Gastroesophageal sphincter (tissue), 4 donors: ENCODE measurements at regions not wholly inside any gene's neighbourhood (a gene's known extent, or its start where the extent isn't known, plus 50 kb on each side); places are given as distances from the start of the nearest gene placed in this dataset.

Source experiments
- ATAC-seq: fragments of 150-250 bp; one replicate; pipeline ENCODE4 v1.9.1; 2016; ENCODE audit warnings: mild to moderate bottlenecking, moderate library complexity
- H3K27ac ChIP-seq, 4 donors: fragments of 200-600 bp; sonication (generic) in 3 of 4; 1 replicate in 3 of 4; 2 replicates in 1 of 4; pipeline ENCODE4 v1.5.1; 2016 to 2019
- H3K27me3 ChIP-seq: fragments of 200-600 bp; sonication (generic); one replicate; pipeline ENCODE4 v1.5.1; 2019
- H3K36me3 ChIP-seq, 2 donors: fragments of 200-600 bp; sonication (generic); one replicate each; pipeline ENCODE4 v1.5.1; 2019; ENCODE audit warnings: control low read depth in 1 of 2
- H3K4me1 ChIP-seq, 3 donors: fragments of 200-600 bp; sonication (generic); 1 replicate in 2 of 3; 2 replicates in 1 of 3; pipeline ENCODE4 v1.5.1; 2016 to 2019; ENCODE audit warnings: control low read depth in 2 of 3
- H3K4me3 ChIP-seq, 2 donors: fragments of 200-600 bp; sonication (generic); one replicate each; pipeline ENCODE4 v1.5.1; 2019; ENCODE audit warnings: mild to moderate bottlenecking in 1 of 2, moderate library complexity in 1 of 2
- H3K9me3 ChIP-seq, 3 donors: fragments of 200-600 bp; sonication (generic); one replicate each; pipeline ENCODE4 v1.5.1; 2017 to 2019; ENCODE audit warnings: control low read depth in 2 of 3
- EP300 ChIP-seq: sonication (generic); formaldehyde crosslinking; IDR thresholded peaks from one replicate; pipeline ENCODE4 v1.6.1; 2017; ENCODE audit warnings: antibody characterized with exemption, mild to moderate bottlenecking
- POLR2A ChIP-seq, 2 donors: fragments of 450-650 bp; IDR thresholded peaks; one replicate each; pipeline ENCODE4 v1.6.1; 2017; ENCODE audit warnings: antibody characterized with exemption in 2 of 2, mild to moderate bottlenecking in 2 of 2, moderate library complexity in 1 of 2
- POLR2AphosphoS5 ChIP-seq: sonication (generic); formaldehyde crosslinking; IDR thresholded peaks from one replicate; pipeline ENCODE4 v1.6.1; 2017; ENCODE audit warnings: antibody characterized with exemption
- WGBS, 2 donors: methylation state at CpG; one replicate each; pipeline ENCODE4 v1.1.5; 2018; ENCODE audit warnings: low coverage in 1 of 2; 5-methylcytosine and 5-hydroxymethylcytosine counted together
- TF ChIP-seq, protein P1 (sequence below), 4 experiments: fragments of 200-600 bp in 2 of 4; fragments of 450-650 bp in 2 of 4; sonication (generic) in 1 of 4; IDR thresholded peaks; one replicate each; pipeline ENCODE4 v1.5.1; 2017 to 2019; ENCODE audit warnings: antibody characterized with exemption in 4 of 4, mild to moderate bottlenecking in 2 of 4, moderate library complexity in 2 of 4

DNA sequence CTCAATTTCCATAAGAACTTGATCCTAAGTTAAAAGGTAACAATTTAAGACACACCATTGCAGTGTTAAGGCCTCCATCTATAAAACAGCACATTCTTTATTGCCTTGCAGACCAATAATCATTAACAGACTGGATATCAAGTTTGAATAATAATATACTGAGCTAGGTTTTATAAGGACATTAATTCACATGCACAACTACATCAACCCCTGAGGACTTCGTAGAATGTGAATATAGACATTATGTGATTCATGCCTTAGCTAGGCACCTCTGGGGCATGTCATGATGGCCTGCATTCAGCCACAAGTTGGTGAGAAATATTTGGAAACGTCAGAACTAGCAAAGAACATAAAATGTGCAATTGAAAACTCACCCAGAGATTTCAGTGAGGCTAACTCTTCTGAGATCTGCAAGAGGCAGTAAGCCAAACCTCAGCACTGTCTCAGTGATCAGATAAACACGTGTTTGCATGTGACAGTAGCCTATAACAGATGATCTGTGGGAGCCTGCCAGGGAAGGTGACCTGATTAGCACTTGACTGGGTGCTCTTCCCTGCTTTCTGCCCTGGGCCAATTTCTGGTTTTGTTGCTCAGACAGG lies 492.2 kb downstream of the FLRT2 start:
- Histone ChIP-seq H3K27me3 (no peaks in the 10 kb centered on the region), H3K27ac (no peak overlapping the region), H3K36me3 (no peaks in the 10 kb centered on the region), H3K9me3 (no peaks in the 10 kb centered on the region), H3K4me3 (no peak overlapping the region), H3K4me1 (no peaks in the 10 kb centered on the region)
- 29 to 32% methylated on average over 3 of the region's 3 CpGs for WGBS, 2 donors
- no peak for ATAC-seq
- no peak for TF ChIP-seq POLR2AphosphoS5
- TF ChIP-seq, protein P1, sequence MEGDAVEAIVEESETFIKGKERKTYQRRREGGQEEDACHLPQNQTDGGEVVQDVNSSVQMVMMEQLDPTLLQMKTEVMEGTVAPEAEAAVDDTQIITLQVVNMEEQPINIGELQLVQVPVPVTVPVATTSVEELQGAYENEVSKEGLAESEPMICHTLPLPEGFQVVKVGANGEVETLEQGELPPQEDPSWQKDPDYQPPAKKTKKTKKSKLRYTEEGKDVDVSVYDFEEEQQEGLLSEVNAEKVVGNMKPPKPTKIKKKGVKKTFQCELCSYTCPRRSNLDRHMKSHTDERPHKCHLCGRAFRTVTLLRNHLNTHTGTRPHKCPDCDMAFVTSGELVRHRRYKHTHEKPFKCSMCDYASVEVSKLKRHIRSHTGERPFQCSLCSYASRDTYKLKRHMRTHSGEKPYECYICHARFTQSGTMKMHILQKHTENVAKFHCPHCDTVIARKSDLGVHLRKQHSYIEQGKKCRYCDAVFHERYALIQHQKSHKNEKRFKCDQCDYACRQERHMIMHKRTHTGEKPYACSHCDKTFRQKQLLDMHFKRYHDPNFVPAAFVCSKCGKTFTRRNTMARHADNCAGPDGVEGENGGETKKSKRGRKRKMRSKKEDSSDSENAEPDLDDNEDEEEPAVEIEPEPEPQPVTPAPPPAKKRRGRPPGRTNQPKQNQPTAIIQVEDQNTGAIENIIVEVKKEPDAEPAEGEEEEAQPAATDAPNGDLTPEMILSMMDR (IDR thresholded peaks at IDR 0.05) = no peak
- TF ChIP-seq POLR2A (IDR thresholded peaks at IDR 0.05) = no peak
- TF ChIP-seq EP300 = no peak

DNA sequence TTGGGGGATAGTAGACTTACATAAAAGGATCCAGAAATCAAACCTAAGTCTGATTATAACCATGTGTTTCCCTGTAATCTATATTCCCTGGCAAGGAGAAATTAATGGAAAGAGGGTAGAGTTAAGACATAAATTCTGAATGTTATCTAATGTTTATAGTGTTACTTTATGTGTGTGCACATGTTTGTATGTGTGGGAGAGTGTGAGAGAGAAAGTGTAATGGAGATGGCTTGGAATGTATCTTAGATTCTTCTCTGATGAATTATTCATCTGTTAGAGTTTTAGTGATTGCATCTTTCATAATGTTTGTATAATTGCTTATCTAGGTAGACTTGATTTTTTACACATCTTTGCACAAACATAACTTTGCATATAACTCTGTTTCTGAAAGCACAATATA lies 490.9 kb downstream of the FLRT2 start:
- TF ChIP-seq, protein P1 (IDR thresholded peaks at IDR 0.05) = no peak
- no peak for TF ChIP-seq EP300
- TF ChIP-seq POLR2AphosphoS5 = no peak
- TF ChIP-seq POLR2A (IDR thresholded peaks at IDR 0.05) = no peak
- Histone ChIP-seq H3K9me3 (no peaks in the 10 kb centered on the region), H3K27ac (no peak overlapping the region), H3K4me3 (no peak overlapping the region), H3K36me3 (no peaks in the 10 kb centered on the region), H3K27me3 (no peaks in the 10 kb centered on the region), H3K4me1 (no peaks in the 10 kb centered on the region)
- no peak for ATAC-seq

DNA sequence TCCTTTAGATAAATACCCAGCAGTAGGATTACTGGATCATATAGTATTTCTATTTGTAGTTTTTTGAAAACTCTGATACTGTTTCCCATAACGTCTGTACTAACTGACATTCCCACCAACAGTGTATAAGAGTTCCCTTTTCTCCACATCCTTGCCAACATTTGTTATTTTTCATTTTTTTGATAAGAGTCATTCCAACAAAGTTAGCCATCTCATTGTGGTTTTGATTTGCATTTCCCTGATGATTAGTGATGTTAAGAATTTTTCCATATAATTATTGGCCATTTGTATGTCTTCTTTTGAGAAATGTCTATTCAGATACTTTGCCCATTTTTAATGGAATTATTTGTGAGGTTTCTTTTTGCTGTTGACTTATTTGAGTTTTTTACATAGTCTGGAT lies 486.0 kb downstream of the FLRT2 start:
- 45 to 57% methylated on average over 1 of the region's 1 CpG for WGBS, 2 donors
- no peak for ATAC-seq
- H3K4me3 ChIP-seq = no peak overlapping the region

DNA sequence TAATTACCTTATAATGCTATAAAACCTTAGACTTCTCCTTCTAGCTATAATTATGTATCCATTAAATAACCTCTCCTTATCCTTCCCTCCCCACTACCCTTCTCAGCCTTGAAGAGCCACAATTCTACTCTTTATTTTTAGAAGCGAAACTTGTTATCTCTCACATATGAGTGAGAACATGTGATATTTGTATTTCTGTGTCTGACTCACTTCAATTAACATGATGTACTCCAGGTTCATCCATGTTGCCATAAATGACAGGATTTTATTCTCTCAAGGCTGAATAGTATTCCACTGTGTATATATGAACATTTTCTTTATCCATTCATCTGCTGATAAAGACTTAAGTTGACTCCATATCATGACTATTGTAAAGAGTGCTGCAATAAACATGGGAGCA lies 485.6 kb downstream of the FLRT2 start:
- ATAC-seq = no peak
- 67 to 85% methylated on average over 1 of the region's 1 CpG for WGBS, 2 donors
- H3K4me3 ChIP-seq = no peak overlapping the region
- H3K9me3 ChIP-seq = no peaks in the 10 kb centered on the region
- H3K27me3 ChIP-seq = no peaks in the 10 kb centered on the region
- TF ChIP-seq POLR2A (IDR thresholded peaks at IDR 0.05) = no peak
- no peak for TF ChIP-seq POLR2AphosphoS5
- no peak for TF ChIP-seq EP300
- TF ChIP-seq, protein P1 (IDR thresholded peaks at IDR 0.05) = no peak
- H3K36me3 ChIP-seq = no peaks in the 10 kb centered on the region
- H3K4me1 ChIP-seq = no peaks in the 10 kb centered on the region
- no peak overlapping the region for H3K27ac ChIP-seq

More for the DNA sequence above, 486.0 kb downstream of the FLRT2 start:
- no peak for TF ChIP-seq POLR2AphosphoS5
- TF ChIP-seq, protein P1 (IDR thresholded peaks at IDR 0.05) = no peak
- TF ChIP-seq EP300 = no peak
- H3K4me1 ChIP-seq = no peaks in the 10 kb centered on the region
- H3K9me3 ChIP-seq = no peaks in the 10 kb centered on the region
- no peak overlapping the region for H3K27ac ChIP-seq
- no peaks in the 10 kb centered on the region for H3K27me3 ChIP-seq
- no peaks in the 10 kb centered on the region for H3K36me3 ChIP-seq

DNA sequence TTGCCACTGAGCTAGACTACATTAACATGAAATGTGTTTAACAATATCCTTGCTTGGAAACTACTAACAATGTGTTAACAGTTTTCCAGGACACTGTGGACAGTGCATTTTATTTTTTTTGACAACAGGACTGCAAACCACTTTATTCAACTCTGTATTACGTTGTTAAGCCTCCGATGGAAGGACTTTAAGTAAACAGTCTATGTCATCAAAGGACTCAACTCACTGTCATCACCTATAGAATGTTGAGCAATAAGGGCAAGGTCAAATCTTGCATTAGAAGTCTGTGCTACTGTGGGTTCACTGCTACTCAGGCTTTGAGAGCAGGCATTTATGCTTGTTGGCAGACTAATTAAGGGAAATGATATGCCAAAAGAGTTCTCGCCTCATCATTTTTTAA lies 483.7 kb downstream of the FLRT2 start:
- no peak for TF ChIP-seq POLR2AphosphoS5

More for the DNA sequence above, 483.7 kb downstream of the FLRT2 start:
- H3K36me3 ChIP-seq = no peaks in the 10 kb centered on the region
- WGBS, 2 donors = 34 to 40% methylated on average over 3 of the region's 3 CpGs
- H3K4me1 ChIP-seq = no peaks in the 10 kb centered on the region
- H3K4me3 ChIP-seq = no peak overlapping the region
- ATAC-seq = no peak
- H3K9me3 ChIP-seq = no peaks in the 10 kb centered on the region
- no peaks in the 10 kb centered on the region for H3K27me3 ChIP-seq
- H3K27ac ChIP-seq = no peak overlapping the region
